ENCODE measurements at regions not wholly inside any gene's neighbourhood (a gene's known extent, or its start where the extent isn't known, plus 50 kb on each side); places are given as distances from the start of the nearest gene placed in this dataset.

GRCh38 chr13:90526711-90527110 lies 820.8 kb upstream of the MIR17HG start:
- Histone ChIP-seq H3F3A (ENCODE audit: insufficient read depth, low read depth) (no peaks in the 10 kb centered on the region), H3K9me2 (ENCODE audit: insufficient read depth) (no peaks in the 10 kb centered on the region; the same call in 1 of the 2 replicates), H3K36me3 (ENCODE audit: low read depth) (no peaks in the 10 kb centered on the region), H4K20me1 (ENCODE audit: insufficient read depth) (no peaks in the 10 kb centered on the region), H3K9me3 (ENCODE audit: insufficient read depth, low read depth) (no peaks in the 10 kb centered on the region), H3K4me1 (replicated peaks; ENCODE audit: insufficient read depth) (no peaks in the 10 kb centered on the region), H2AFZ (no peak overlapping the region), H3K27ac (no peak overlapping the region), H3K27me3 (ENCODE audit: insufficient read depth, low read depth) (no peaks in the 10 kb centered on the region), H3K4me3 (no peak overlapping the region), H3K4me2 (no peak overlapping the region), H3K79me2 (ENCODE audit: low read depth) (no peaks in the 10 kb centered on the region)
- ChIA-PET CTCF (no interaction called here), POLR2A (ENCODE audit: unreplicated experiment) (no interaction called here)
- no TSS peak for BruUV-seq (replicated peaks)
- no peak for DNase-seq
- TF ChIP-seq EZH2 (IDR thresholded peaks at IDR 0.05; ENCODE audit: low read depth), result no peak
- no peak for TF ChIP-seq CTCF (conservative IDR thresholded peaks at IDR 0.05)
- intact Hi-C loops (cut with micrococcal nuclease; ENCODE audit: unreplicated experiment), result no loop called here

GRCh38 chr13:90531744-90532143 lies 815.7 kb upstream of the MIR17HG start:
- H3K27me3 ChIP-seq (ENCODE audit: insufficient read depth, low read depth), result no peaks in the 10 kb centered on the region
- no peak overlapping the region for H3K4me3 ChIP-seq
- H3K27ac ChIP-seq, result no peak overlapping the region
- no peaks in the 10 kb centered on the region for H3K36me3 ChIP-seq (ENCODE audit: low read depth)
- no peaks in the 10 kb centered on the region for H4K20me1 ChIP-seq (ENCODE audit: insufficient read depth)
- H3K9me3 ChIP-seq (ENCODE audit: insufficient read depth, low read depth), result no peaks in the 10 kb centered on the region
- H3K4me2 ChIP-seq, result no peak overlapping the region
- no peaks in the 10 kb centered on the region for H3K79me2 ChIP-seq (ENCODE audit: low read depth)
- H3K4me1 ChIP-seq (replicated peaks; ENCODE audit: insufficient read depth), result no peaks in the 10 kb centered on the region
- no peak for TF ChIP-seq EZH2 (IDR thresholded peaks at IDR 0.05; ENCODE audit: low read depth)
- POLR2A ChIA-PET (ENCODE audit: unreplicated experiment), result no interaction called here
- no peaks in the 10 kb centered on the region; the same call in 1 of the 2 replicates for H3K9me2 ChIP-seq (ENCODE audit: insufficient read depth)
- DNase-seq, result no peak
- CTCF ChIA-PET, result no interaction called here
- H3F3A ChIP-seq (ENCODE audit: insufficient read depth, low read depth), result no peaks in the 10 kb centered on the region
- intact Hi-C loops (cut with micrococcal nuclease; ENCODE audit: unreplicated experiment), result no loop called here
- no peak overlapping the region for H2AFZ ChIP-seq
- no TSS peak for BruUV-seq (replicated peaks)

DNA sequence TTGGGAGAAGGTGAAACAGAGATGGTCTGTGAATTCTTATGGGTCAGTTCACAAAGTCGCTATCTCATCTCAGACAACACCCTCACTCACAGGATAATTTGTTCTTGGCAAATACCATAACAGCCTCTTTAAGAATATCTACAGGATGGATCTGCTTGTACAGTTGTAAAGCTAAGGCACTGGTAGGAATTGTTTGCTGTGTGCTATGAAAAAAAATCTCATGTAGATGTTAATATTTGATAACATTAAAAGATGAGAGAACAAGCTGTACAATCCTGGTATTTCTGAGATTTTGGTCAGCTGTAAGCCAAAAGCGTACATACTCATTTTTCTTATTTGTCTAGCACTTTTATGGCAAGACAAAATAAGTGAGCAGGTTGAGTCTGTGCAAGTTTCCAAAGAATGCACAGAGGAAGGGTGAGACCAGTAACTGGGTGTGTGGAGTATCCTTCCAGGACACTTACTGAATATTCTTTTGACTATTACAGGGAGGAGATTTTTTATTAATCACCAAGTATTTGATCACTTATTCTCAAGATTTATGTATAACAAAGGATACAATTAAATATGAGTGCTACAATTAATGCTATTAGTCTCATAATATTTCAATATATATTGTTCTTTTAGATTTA lies 814.5 kb upstream of the MIR17HG start:
- Histone ChIP-seq H3K36me3 (ENCODE audit: low read depth) (no peaks in the 10 kb centered on the region), H3F3A (ENCODE audit: insufficient read depth, low read depth) (no peaks in the 10 kb centered on the region), H3K4me3 (no peak overlapping the region), H3K27ac (no peak overlapping the region), H3K4me1 (replicated peaks; ENCODE audit: insufficient read depth) (no peaks in the 10 kb centered on the region), H3K27me3 (ENCODE audit: insufficient read depth, low read depth) (no peaks in the 10 kb centered on the region), H3K9me2 (ENCODE audit: insufficient read depth) (no peaks in the 10 kb centered on the region; the same call in 1 of the 2 replicates), H2AFZ (no peak overlapping the region), H3K79me2 (ENCODE audit: low read depth) (no peaks in the 10 kb centered on the region), H3K9me3 (ENCODE audit: insufficient read depth, low read depth) (no peaks in the 10 kb centered on the region), H3K4me2 (no peak overlapping the region), H4K20me1 (ENCODE audit: insufficient read depth) (no peaks in the 10 kb centered on the region)
- intact Hi-C loops (cut with micrococcal nuclease; ENCODE audit: unreplicated experiment), result no loop called here
- no peak for DNase-seq
- CTCF ChIA-PET, result no interaction called here
- TF ChIP-seq CTCF (conservative IDR thresholded peaks at IDR 0.05) (no peak), EZH2 (IDR thresholded peaks at IDR 0.05; ENCODE audit: low read depth) (no peak)
- POLR2A ChIA-PET (ENCODE audit: unreplicated experiment), result no interaction called here
- BruUV-seq (replicated peaks), result no TSS peak

DNA sequence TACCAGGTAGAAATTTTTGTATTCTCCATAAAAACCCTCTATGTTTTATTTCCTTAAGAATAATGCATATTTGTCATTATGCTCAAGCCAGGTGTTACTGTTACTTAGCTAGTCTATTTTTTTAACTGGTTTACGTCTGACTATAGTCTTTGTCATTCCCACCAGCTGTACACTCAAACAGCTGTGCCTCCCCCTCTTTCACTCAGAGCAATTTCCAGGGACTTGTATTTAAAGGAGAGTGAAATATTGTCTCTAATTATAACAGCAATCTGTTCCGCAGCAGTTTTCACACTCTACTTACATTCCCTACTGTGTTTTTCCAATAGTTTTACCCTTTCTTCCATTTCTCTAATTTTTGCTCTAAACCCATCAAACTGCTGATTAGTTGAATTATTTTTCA lies 813.6 kb upstream of the MIR17HG start:
- no peak overlapping the region for H2AFZ ChIP-seq
- H3K4me1 ChIP-seq (replicated peaks; ENCODE audit: insufficient read depth), result no peaks in the 10 kb centered on the region
- H3F3A ChIP-seq (ENCODE audit: insufficient read depth, low read depth), result no peaks in the 10 kb centered on the region
- H3K9me2 ChIP-seq (ENCODE audit: insufficient read depth), result no peaks in the 10 kb centered on the region; the same call in 1 of the 2 replicates
- no peak overlapping the region for H3K4me3 ChIP-seq
- intact Hi-C loops (cut with micrococcal nuclease; ENCODE audit: unreplicated experiment), result no loop called here
- no peaks in the 10 kb centered on the region for H4K20me1 ChIP-seq (ENCODE audit: insufficient read depth)
- no peaks in the 10 kb centered on the region for H3K27me3 ChIP-seq (ENCODE audit: insufficient read depth, low read depth)
- no peak for DNase-seq
- H3K9me3 ChIP-seq (ENCODE audit: insufficient read depth, low read depth), result no peaks in the 10 kb centered on the region
- H3K79me2 ChIP-seq (ENCODE audit: low read depth), result no peaks in the 10 kb centered on the region
- no TSS peak for BruUV-seq (replicated peaks)
- H3K4me2 ChIP-seq, result no peak overlapping the region
- TF ChIP-seq EZH2 (IDR thresholded peaks at IDR 0.05; ENCODE audit: low read depth) (no peak), CTCF (conservative IDR thresholded peaks at IDR 0.05) (no peak)
- ChIA-PET POLR2A (ENCODE audit: unreplicated experiment) (no interaction called here), CTCF (no interaction called here)
- no peaks in the 10 kb centered on the region for H3K36me3 ChIP-seq (ENCODE audit: low read depth)
- no peak overlapping the region for H3K27ac ChIP-seq
